ENCODE measurements at regions not wholly inside any gene's neighbourhood (a gene's known extent, or its start where the extent isn't known, plus 50 kb on each side); places are given as distances from the start of the nearest gene placed in this dataset.

GRCh38 chr3:22981861-22982260, 221.3 kb upstream of the UBE2E2 start:
- no peaks in the 10 kb centered on the region; a peak in 1 of 4 replicates for H3K9me3 ChIP-seq (ENCODE audit: control insufficient read depth in 1 of 2, insufficient read depth in 1 of 2, low read depth in 1 of 2, low read length in 2 of 2)
- TF ChIP-seq CEBPB (IDR thresholded peaks at IDR 0.05; ENCODE audit: low read depth) (no peak), ZNF274 (IDR thresholded peaks at IDR 0.05; ENCODE audit: low read depth, low read length) (no peak), RAD21 (IDR thresholded peaks at IDR 0.05; ENCODE audit: low read depth) (no peak), EZH2 (IDR thresholded peaks at IDR 0.05) (no peak), EZH2phosphoT487 (IDR thresholded peaks at IDR 0.05; ENCODE audit: borderline replicate concordance) (no peak), POLR2AphosphoS5 (IDR thresholded peaks at IDR 0.05; ENCODE audit: low read depth, low read length) (no peak), SP1 (IDR thresholded peaks at IDR 0.05; ENCODE audit: low read depth) (no peak), FOSL1 (IDR thresholded peaks at IDR 0.05; ENCODE audit: low read depth) (no peak), CTCF (IDR thresholded peaks at IDR 0.05 in 2 of 3, conservative IDR thresholded peaks at IDR 0.05 in 1 of 3; ENCODE audit: borderline replicate concordance in 1 of 3, insufficient read depth in 1 of 3, low read depth in 2 of 3, low read length in 2 of 3) (no peak), ATF3 (IDR thresholded peaks at IDR 0.05) (no peak), JUND (IDR thresholded peaks at IDR 0.05) (no peak), TCF7L2 (IDR thresholded peaks at IDR 0.05; ENCODE audit: borderline replicate concordance, extremely low read depth, insufficient read depth, insufficient read length) (no peak), POLR2A (IDR thresholded peaks at IDR 0.05; ENCODE audit: borderline replicate concordance, extremely low read depth, insufficient read depth, insufficient read length) (no peak), ZBTB33 (IDR thresholded peaks at IDR 0.05; ENCODE audit: extremely low read depth, insufficient replicate concordance, low read length) (no peak), SRF (IDR thresholded peaks at IDR 0.05; ENCODE audit: low read depth) (no peak), YY1 (IDR thresholded peaks at IDR 0.05; ENCODE audit: extremely low read depth, insufficient replicate concordance, low read depth, low read length) (no peak), SIN3A (IDR thresholded peaks at IDR 0.05; ENCODE audit: low read depth) (no peak), MAX (IDR thresholded peaks at IDR 0.05) (no peak)
- CTCF ChIA-PET, result interaction anchor here (0.7 kb wide), 1 partner anchor 21 kb away, joined by 3 read pairs; no protein-coding TSS in a partner anchor
- H3K36me3 ChIP-seq (ENCODE audit: control insufficient read depth in 1 of 2, insufficient read depth in 2 of 2, low read length in 2 of 2), result no peaks in the 10 kb centered on the region
- no peaks in the 10 kb centered on the region for H3K79me2 ChIP-seq (ENCODE audit: insufficient read depth, low read length)
- DNase-seq (ENCODE audit: low read depth, low spot score) (no peak), ATAC-seq (no peak)
- no peak overlapping the region for H3K9ac ChIP-seq (ENCODE audit: low read length)
- no peak overlapping the region for H3K4me2 ChIP-seq (ENCODE audit: low read length)
- H3K4me3 ChIP-seq (replicated peaks in 1 of 2; ENCODE audit: low read depth in 1 of 2, low read length in 2 of 2), result no peak overlapping the region
- POLR2A ChIA-PET, result no interaction called here
- 0 out of 2 replicates have a peak, but pooled peaks cover 9% of the 10 kb centered on the region for H3K27me3 ChIP-seq (ENCODE audit: insufficient read depth, low read length)
- RAD21 ChIA-PET (ENCODE audit: low non-redundant PET in 1 of 2, low total read pairs in 2 of 2, uncharacterized antibody in 2 of 2, unreplicated experiment in 2 of 2), result no interaction called here
- intact Hi-C loops (cut with micrococcal nuclease), result no loop called here
- no peak overlapping the region for H2AFZ ChIP-seq (ENCODE audit: low read depth, low read length, poor library complexity, severe bottlenecking)
- BruUV-seq (replicated peaks), result no TSS peak
- H3K9me2 ChIP-seq (ENCODE audit: insufficient read depth), result no peaks in the 10 kb centered on the region
- H3K27ac ChIP-seq (ENCODE audit: low read depth, low read length), result no peak overlapping the region
- no peaks in the 10 kb centered on the region for H4K20me1 ChIP-seq (ENCODE audit: insufficient read depth)
- H3K4me1 ChIP-seq (ENCODE audit: control insufficient read depth in 1 of 2, insufficient read depth in 2 of 2, low read length in 2 of 2), result no peaks in the 10 kb centered on the region
